Urinary bladder (tissue), 3 donors: ENCODE measurements at regions not wholly inside any gene's neighbourhood (a gene's known extent, or its start where the extent isn't known, plus 50 kb on each side); places are given as distances from the start of the nearest gene placed in this dataset.
A peak's percentile ranks its signal among the peaks of the same experiment; 100 is the strongest.
"Not testable (repeated sequence)": the region's sequence is repeated elsewhere in the genome, so short reads cannot be mapped to it uniquely, and the experiment has no call there.

ENCODE experiments used
- DNase-seq: peaks from one replicate; pipeline ENCODE4 v3.0.0-alpha.2; 2015; ENCODE audit errors: extremely low spot score
- H3K27ac ChIP-seq: one replicate; pipeline ENCODE4 v1.5.1; 2013; ENCODE audit warnings: low read depth, mild to moderate bottlenecking, moderate library complexity
- H3K36me3 ChIP-seq: one replicate; pipeline ENCODE4 v1.6.1; 2013; ENCODE audit warnings: mild to moderate bottlenecking, moderate library complexity; ENCODE audit not compliant: insufficient read depth
- H3K4me1 ChIP-seq: one replicate; pipeline ENCODE4 v1.6.1; 2013; ENCODE audit warnings: mild to moderate bottlenecking, moderate library complexity; ENCODE audit not compliant: insufficient read depth
- H3K4me3 ChIP-seq: one replicate; pipeline ENCODE4 v1.5.1; 2013; ENCODE audit warnings: low read depth, low read length
- WGBS: extraction: QIAGEN DNeasy Blood & Tissue Kit; methylation state at CpG from one replicate; pipeline ENCODE4 v1.1.7; 2013; 5-methylcytosine and 5-hydroxymethylcytosine counted together
- donor health status: healthy with polysubstance abuse.
- donor health status: healthy.

DNA sequence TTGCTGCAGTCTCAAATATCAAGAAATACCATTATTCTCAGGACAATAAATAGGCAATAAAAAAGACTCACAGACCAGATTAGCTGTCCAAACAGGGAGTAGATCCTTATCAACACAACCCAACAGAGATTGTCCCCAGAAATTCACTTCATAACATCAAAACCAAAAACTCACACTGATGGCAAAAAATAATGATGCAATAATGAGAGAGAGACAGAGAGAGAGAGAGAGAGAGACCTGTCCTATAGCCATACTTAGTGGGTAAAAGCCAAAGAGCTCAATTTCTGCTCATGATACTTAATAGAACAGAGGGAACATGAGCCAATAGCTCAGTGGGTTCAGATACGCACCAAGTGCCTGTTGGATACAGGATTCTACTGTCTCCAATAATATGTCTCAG, 244.5 kb downstream of the FAM72C start:
- no peaks in the 10 kb centered on the region for H3K36me3 ChIP-seq
- H3K4me3 ChIP-seq: no peak overlapping the region
- H3K4me1 ChIP-seq: no peaks in the 10 kb centered on the region
- H3K27ac ChIP-seq: no peak overlapping the region
- WGBS: 88% methylated on average over 1 of the region's 1 CpG
- DNase-seq: no peak

DNA sequence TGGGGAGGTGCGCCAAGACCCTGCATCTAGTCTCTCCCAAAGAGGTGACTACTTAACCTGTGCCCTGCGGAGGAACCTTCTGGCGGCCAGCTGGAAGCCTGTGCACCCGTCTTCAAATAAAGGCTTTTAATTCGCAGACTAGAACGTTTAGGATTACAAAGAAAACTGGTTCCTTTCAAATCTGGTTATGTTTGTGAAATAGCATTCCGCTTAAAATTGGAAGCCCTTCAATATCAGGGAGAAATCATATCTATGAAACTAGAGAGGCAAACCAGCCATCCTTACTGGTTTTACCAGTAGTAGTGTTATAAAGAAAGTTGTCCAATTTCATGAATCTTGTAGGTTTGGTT, 250.8 kb downstream of the FAM72C start:
- H3K36me3 ChIP-seq: no peaks in the 10 kb centered on the region
- H3K27ac ChIP-seq: no peak overlapping the region
- WGBS: 25% methylated on average over 7 of the region's 7 CpGs
- H3K4me1 ChIP-seq: no peaks in the 10 kb centered on the region
- no peak for DNase-seq
- H3K4me3 ChIP-seq: no peak overlapping the region

DNA sequence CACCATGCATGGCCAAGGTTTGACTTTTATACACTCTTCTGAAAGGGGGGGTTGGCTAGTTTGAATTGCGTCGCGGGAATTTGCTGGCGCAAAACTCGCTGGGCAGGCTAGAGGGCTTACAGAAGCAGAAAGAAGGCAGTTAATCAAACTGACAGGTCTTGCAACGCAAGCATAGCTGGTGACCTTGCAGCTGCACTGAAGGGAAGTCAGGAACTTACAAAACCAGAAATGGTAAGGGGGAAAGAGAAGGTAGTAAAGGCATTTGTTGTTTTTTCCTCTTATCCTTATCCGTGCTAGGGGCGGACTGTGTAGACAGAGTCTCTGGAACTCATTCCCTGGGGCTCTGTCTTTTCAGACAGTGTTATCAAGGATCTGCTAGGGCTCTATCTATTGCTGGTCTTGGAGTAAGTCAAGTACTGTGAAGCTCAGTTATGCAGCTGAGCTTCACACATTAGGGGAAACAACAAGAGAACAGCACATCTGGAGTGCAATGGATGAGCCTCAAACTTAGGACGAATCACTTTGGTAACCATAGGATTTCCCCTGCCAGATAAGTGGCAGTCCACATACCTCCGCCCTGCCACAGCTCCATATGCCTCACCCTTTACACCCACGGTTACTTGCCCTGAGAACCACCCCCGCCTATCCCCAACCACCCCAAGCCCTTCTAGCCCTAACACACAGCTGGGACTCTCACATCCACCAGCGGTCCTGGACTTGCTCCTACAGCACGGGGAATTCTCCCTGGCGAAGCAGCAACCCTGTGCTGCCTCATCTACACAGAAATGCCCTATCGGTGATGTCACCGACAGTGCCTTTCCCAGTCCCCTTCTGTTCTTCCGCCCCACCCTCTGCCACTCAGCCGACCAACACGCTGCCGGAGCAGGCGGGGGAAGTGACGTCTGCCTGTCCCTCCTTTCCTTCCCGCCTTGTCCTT, 251.4 kb downstream of the FAM72C start:
- no peaks in the 10 kb centered on the region for H3K4me1 ChIP-seq
- WGBS: 13% methylated on average over 24 of the region's 24 CpGs
- peak; percentile 21 for DNase-seq

DNA sequence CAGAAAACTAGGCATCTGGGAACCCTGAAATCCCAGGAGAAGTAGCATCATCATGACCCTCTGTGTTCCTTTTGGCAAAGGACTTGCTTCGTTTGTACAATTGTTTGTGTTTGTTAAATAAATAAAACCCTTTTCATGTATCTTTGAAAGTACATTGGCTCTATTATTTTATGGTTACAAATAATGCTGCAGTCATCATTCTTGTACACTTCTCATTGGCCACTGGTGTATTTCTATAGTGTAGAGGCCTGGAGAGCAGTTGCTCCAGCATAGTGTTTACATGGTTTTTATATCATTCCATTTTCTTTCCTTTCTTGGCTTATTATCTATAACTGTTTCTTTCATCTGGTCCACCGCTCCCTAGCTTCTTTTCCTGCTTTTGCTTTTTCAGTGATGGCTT, 253.3 kb downstream of the FAM72C start:
- Histone ChIP-seq H3K36me3 (no peaks in the 10 kb centered on the region), H3K4me1 (no peaks in the 10 kb centered on the region), H3K4me3 (no peak overlapping the region), H3K27ac (no peak overlapping the region)
- no peak for DNase-seq
- WGBS: 64% methylated on average over 2 of the region's 2 CpGs

More for the DNA sequence above, 251.4 kb downstream of the FAM72C start:
- H3K27ac ChIP-seq: no peak overlapping the region
- H3K4me3 ChIP-seq: no peak overlapping the region
- no peaks in the 10 kb centered on the region for H3K36me3 ChIP-seq

DNA sequence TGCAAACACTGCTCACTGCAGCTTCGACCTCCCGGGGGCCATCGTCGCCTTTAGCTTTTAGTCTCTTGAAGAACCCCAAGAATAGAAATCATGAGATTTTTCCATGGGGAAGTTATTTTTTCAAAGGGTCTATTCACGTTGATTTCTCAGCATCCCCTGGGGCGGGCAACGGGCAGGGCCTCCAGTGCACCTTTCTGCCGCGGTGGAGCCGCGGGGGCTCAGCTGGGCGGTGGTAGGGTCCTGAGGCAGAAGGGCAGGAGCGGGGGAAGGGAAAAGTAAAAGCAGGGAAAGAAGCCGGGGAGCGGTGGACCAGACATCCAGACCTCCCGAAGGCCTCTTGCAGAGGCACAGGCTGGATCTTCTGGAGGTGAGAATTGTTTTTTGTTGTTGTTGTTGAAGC, 253.8 kb downstream of the FAM72C start:
- H3K36me3 ChIP-seq: no peaks in the 10 kb centered on the region
- no peak for DNase-seq
- WGBS: 32% methylated on average over 16 of the region's 16 CpGs

DNA sequence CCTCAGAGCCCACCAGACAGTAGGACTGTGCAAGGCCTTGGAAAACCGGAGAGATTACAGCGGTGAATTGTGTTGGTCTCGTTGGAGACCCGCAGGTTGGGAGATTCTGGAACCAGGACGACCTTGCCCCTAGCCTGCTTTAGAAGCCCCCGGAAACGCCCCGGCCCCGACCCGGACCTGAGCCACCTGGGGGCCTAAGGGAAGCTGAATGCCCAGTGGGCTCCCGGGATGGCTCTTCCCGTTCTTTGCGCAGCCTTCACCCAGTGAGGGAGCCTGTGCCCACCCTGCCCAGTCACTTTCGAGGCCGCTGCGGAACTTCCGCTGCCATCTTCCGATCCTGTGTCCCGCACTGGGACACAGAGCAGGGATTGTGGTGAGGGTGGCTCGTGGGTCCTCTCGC, 254.4 kb downstream of the FAM72C start:
- WGBS: 29% methylated on average over 21 of the region's 21 CpGs
- Histone ChIP-seq H3K27ac (no peak overlapping the region), H3K4me1 (no peaks in the 10 kb centered on the region), H3K36me3 (no peaks in the 10 kb centered on the region), H3K4me3 (no peak overlapping the region)
- no peak for DNase-seq

More for the DNA sequence above, 253.8 kb downstream of the FAM72C start:
- Histone ChIP-seq H3K27ac (no peak overlapping the region), H3K4me3 (no peak overlapping the region), H3K4me1 (no peaks in the 10 kb centered on the region)

DNA sequence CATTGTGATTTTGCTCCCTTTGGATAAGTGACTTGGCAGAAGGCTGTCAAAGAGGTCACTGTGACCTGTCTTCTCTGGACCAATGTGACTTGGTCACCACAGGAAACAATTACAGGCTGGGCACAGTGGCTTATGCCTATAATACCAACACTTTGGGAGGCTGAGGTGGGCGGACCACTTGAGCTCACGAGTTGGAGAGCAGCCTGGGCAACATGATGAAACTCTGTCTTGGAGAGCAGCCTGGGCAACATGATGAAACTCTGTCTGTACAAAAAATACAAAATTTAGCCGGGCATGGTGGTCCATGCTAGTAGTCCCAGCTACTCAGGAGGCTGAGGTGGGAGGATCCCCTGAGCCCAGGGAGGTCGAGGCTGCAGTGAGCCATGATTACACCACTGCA, 256.9 kb downstream of the FAM72C start:
- DNase-seq, H3K4me3 ChIP-seq: not testable (repeated sequence)

DNA sequence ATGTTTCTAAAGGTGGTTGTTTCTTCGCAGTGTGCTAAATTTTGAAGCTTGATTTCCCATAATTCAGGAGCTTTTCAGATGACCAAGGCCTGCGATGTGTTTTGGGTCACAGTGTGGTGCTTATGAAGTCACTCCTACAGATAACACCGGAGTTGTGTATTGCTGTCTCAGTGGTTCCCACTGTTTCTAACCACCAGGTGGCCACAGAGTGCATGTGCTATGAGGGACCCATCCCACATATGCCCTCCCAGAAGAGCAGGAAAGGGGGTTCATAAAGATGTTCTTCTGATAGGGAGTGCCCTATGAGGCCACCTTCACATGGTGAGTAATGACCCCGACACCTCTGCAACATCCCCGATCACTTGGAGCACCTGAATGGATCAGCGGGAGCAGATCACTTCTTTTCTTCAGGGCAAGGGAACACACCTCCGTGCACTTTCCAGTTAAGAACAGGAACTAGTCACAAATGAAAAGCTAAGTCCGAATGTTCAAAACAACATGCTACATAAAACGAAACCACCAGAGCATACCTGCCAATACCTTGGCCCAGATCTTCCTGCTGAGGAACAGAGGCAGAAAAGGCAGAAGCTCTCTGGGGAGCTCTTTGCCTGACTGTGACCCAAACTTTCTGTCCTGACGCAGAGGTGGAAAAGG, 262.1 kb downstream of the FAM72C start:
- not testable (repeated sequence) for DNase-seq, H3K27ac ChIP-seq, H3K4me3 ChIP-seq, H3K36me3 ChIP-seq, H3K4me1 ChIP-seq
- WGBS: 48% methylated on average over 10 of the region's 10 CpGs

More for the DNA sequence above, 256.9 kb downstream of the FAM72C start:
- H3K36me3 ChIP-seq, H3K27ac ChIP-seq, H3K4me1 ChIP-seq: not testable (repeated sequence)
- 66% methylated on average over 4 of the region's 4 CpGs for WGBS

DNA sequence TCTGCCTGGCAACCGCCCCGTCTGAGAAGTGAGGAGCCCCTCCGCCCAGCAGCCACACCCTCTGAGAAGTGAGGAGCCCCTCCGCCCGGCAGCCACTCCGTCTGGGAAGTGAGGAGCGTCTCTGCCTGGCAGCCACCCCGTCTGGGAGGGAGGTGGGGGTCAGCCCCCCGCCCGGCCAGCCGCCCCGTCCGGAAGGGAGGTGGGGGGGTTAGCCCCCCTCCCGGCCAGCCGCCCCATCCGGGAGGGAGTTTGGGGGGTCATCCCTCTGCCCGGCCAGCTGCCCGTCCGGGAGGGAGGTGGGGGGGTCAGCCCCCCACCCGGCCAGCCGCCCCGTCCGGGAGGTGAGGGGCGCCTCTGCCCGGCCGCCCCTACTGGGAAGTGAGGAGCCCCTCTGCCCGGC, 269.0 kb downstream of the FAM72C start:
- not testable (repeated sequence) for H3K4me3 ChIP-seq, H3K27ac ChIP-seq, H3K4me1 ChIP-seq, DNase-seq, H3K36me3 ChIP-seq
- 95% methylated on average over 21 of the region's 27 CpGs for WGBS

DNA sequence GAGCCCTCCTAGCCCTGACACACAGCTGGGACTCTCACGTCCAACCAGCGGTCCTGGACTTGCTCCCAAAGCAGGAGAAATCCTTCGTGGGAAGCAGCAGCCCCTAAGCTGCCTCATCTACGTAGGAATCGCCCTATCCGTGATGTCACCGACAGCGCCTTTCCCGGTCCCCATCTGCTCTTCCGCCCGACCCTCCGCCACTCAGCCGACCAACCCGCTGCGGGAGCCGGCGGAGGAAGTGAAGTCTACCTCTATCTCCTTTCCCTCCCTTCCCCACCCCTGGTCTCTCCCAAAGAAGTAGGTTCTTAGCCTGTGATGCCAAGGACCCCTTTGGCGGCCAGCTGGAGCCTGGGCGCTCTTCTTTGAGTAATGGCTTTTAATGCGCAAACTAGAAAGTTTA, 272.1 kb downstream of the FAM72C start:
- Histone ChIP-seq H3K4me1 (no peaks in the 10 kb centered on the region), H3K4me3 (no peak overlapping the region), H3K27ac (no peak overlapping the region), H3K36me3 (no peaks in the 10 kb centered on the region)
- DNase-seq: no peak
- 3% methylated on average over 20 of the region's 20 CpGs for WGBS

DNA sequence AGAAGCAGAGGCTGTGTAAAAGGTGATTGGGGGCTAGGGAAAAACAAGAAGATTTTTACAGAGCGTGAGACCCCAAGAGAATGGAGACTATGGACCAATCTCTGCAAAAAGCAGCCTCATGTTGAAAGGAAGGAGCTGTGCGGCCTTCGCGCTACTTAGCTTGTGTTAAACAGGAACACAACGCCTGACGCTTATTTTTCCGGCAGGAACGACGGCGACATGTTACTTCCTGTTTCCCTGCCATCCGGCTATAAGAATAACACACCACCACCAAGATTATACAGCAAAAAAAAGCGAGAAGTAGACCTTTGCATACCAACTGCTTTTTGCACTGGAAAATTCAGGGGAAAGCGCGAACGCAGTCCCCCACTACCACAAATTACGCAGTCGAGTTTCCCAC, 272.7 kb downstream of the FAM72C start:
- no peak for DNase-seq
- no peak overlapping the region for H3K4me3 ChIP-seq
- H3K27ac ChIP-seq: no peak overlapping the region
- H3K4me1 ChIP-seq: no peaks in the 10 kb centered on the region
- no peaks in the 10 kb centered on the region for H3K36me3 ChIP-seq
- 6% methylated on average over 17 of the region's 17 CpGs for WGBS

DNA sequence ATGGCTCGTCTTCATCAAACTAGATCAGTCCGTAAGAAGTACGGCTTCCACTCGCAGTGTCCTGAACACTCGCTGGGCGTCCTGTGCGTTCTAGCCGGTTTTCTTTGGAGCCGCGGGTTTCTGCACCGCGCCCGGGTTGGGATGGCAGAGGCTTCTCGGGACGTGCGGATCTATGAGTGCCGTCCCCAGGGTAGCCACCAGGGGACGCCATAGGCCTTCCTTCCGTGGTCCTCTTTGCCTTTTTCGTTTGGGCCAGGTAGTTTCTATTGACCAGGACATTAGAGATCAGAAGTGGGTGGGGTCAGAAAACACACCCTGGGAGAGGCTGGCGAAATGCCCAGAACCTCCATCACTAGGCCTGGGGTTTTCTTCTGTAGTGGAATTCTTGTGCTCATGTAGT, 273.8 kb downstream of the FAM72C start:
- no peaks in the 10 kb centered on the region for H3K36me3 ChIP-seq
- 2% methylated on average over 21 of the region's 21 CpGs for WGBS
- DNase-seq: no peak
- no peak overlapping the region for H3K27ac ChIP-seq
- no peaks in the 10 kb centered on the region for H3K4me1 ChIP-seq
- no peak overlapping the region for H3K4me3 ChIP-seq

DNA sequence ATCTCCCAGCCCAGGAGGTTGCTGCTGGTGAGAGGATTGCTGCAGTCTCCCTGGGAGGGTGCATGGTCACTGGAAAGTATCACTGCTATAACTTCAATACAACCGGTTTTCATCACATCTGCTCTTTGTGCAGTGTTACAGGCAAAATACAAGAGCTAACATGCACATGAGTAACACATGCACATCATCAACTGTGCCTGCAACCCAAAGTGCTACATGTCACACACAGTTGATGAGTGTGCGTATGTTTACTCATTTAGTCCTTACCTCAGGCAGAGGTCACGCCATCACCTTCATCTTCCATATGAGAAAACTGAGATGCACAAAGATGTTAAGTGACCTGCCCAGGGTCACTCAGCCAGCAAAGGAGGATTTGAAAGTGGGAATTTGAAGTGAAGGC, 277.7 kb downstream of the FAM72C start:
- Histone ChIP-seq H3K36me3 (no peaks in the 10 kb centered on the region), H3K27ac (no peak overlapping the region), H3K4me1 (no peaks in the 10 kb centered on the region), H3K4me3 (no peak overlapping the region)
- DNase-seq: no peak
- 56% methylated on average over 3 of the region's 3 CpGs for WGBS

DNA sequence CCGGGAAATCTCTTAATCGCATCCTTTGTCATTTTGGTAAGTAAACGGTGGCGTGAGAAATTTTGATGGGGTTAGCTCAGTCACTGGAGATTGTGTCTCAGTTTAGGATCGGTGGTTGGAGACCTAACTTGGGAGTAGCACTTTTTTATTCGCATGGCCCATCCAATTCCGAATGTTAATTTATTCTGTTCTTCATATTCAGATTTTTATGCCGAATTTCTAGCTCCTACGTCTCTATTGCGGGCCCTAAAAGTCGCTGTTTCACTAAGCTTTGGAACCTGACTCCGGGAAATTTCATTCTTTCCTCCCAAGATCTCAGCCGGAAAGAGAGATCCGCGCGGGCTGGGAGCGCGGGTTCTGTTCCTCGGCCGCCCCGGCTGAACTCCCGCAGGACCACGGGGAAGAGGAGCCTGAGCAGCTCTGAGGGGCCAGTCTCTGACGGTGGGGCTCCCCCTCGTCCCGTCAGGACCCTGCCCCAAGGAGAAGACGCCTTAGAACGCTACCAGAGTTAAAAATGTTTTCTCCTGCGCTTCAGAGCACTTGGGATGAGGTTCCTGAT, 279.7 kb downstream of the FAM72C start:
- Histone ChIP-seq H3K27ac (no peak overlapping the region), H3K4me1 (no peaks in the 10 kb centered on the region), H3K4me3 (no peak overlapping the region), H3K36me3 (no peaks in the 10 kb centered on the region)
- WGBS: 7% methylated on average over 29 of the region's 29 CpGs
- DNase-seq: no peak
